Heart right ventricle (tissue), 16 donors: ENCODE measurements at regions not wholly inside any gene's neighbourhood (a gene's known extent, or its start where the extent isn't known, plus 50 kb on each side); places are given as distances from the start of the nearest gene placed in this dataset.

Experiments
- ATAC-seq, 8 donors: fragments of 200-7000 bp; cut with Tn5 transposase; one replicate each; pipeline ENCODE4 v1.9.1; 2020; ENCODE audit warnings: mild to moderate bottlenecking in 8 of 8, moderate library complexity in 8 of 8, moderate number of reproducible peaks in 1 of 8
- DNase-seq, 2 donors: peaks; one replicate each; pipeline ENCODE4 v3.0.0-alpha.2; 2020
- H3K27ac ChIP-seq, 10 donors: fragments of 200-600 bp; sonication (generic) in 2 of 10; one replicate each; pipeline versions ENCODE4 v1.5.0 to v1.8.0; 2020 to 2022; ENCODE audit warnings: mild to moderate bottlenecking in 3 of 10
- H3K27me3 ChIP-seq, 7 donors: fragments of 200-600 bp; one replicate each; pipeline ENCODE4 v1.8.0; 2021 to 2022; ENCODE audit warnings: mild to moderate bottlenecking in 2 of 7
- H3K36me3 ChIP-seq, 9 donors: fragments of 200-600 bp; sonication (generic) in 1 of 9; one replicate each; pipeline versions ENCODE4 v1.5.0 to v1.8.0; 2020 to 2022; ENCODE audit warnings: mild to moderate bottlenecking in 2 of 9
- H3K4me1 ChIP-seq, 9 donors: fragments of 200-600 bp; sonication (generic) in 1 of 9; one replicate each; pipeline versions ENCODE4 v1.5.0 to v1.8.0; 2020 to 2022; ENCODE audit warnings: mild to moderate bottlenecking in 4 of 9
- H3K4me3 ChIP-seq, 10 donors: fragments of 200-600 bp; sonication (generic) in 2 of 10; one replicate each; pipeline versions ENCODE4 v1.5.0 to v1.8.0; 2020 to 2022; ENCODE audit warnings: mild to moderate bottlenecking in 7 of 10, moderate library complexity in 2 of 10
- H3K9me3 ChIP-seq, 11 donors: fragments of 200-600 bp in 10 of 11; sonication (generic) in 2 of 11; one replicate each; pipeline versions ENCODE4 v1.5.0 to v1.8.0; 2013 to 2022; ENCODE audit warnings: mild to moderate bottlenecking in 2 of 11, control low read depth in 1 of 11, moderate library complexity in 1 of 11
- WGBS, 2 donors: extraction: QIAGEN DNeasy Blood & Tissue Kit; methylation state at CpG; one replicate each; pipeline ENCODE4 v1.1.7; 2013; ENCODE audit warnings: inconsistent platforms in 1 of 2; 5-methylcytosine and 5-hydroxymethylcytosine counted together
- intact Hi-C, 10 donors: fragments of 100-400 bp; cut with DNase I; formaldehyde crosslinking; loops; one replicate each; pipeline versions ENCODE4 v1.11.1 to v1.14.2; 2022
- TF ChIP-seq, protein P1 (sequence below), 9 donors: fragments of 200-600 bp; sonication (generic) in 2 of 9; IDR thresholded peaks; one replicate each; pipeline versions ENCODE4 v1.5.0 to v1.8.0; 2021 to 2022; ENCODE audit warnings: antibody characterized with exemption in 9 of 9, mild to moderate bottlenecking in 5 of 9, moderate library complexity in 1 of 9
- donor health status: Arrhythmogenic right ventricular cardiomyopathy.
- donor health status: ischemic (EF 13 %, LVEDD 7.1; RV severe dilation, severe dysfunction).
- donor health status: healthy with polysubstance abuse.
- donor health status: DM: no; HTN: yes; CAD: no.
- donor health status: DM: no; HTN: no; CAD: no.
- donor health status: ischemic (EF 25% LVEDD 6.9; RV normal size, moderate dysfunction).
- donor health status: ischemic (EF 25% LVEDD 5.7; RV mildly dilated, moderate dysfunction).
- donor health status: healthy.
- donor health status: DM: yes; HTN: yes; CAD: no.
- donor health status: Ischemic cardiomyopathy.
- donor health status: ischemic (EF 35%, LVEDD 5.7; RV mildly dilated, moderate dysfunction).
- donor health status: nonischemic (EF 11% LVEDD 7.7; RV severe dilation, severe dysfunction).
- donor health status: DM: yes; HTN: yes; CAD: no.
- donor health status: PGD.
- donor health status: ischemic (EF 29% LVEDD 5.4; RV normal size, mild dysfunction).
- donor health status: nonischemic (EF 23%, LVEDD 6.1; RV moderate dilation, normal function).

DNA sequence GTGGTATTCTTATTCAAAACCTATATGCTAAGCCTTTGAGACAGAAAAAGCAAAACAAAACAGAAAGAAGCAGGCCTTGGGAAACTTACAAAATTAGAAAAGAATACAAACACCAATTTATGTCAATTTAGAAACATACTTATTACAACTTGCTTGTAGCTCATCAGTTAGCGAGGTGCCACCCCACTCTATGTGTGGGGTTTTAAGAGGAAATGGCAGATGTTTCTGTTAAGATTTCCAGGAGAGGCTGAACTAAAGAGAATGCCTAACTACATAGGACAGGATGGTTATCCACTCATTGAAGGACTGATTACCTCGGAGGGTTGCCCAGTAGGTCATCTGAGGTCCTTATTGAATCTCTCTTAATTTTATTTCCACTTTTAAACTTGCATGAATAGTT, 302.0 kb downstream of the ETS1 start:
- no peak overlapping the region for H3K4me3 ChIP-seq
- no peak overlapping the region for H3K27ac ChIP-seq
- H3K27me3 ChIP-seq: no peaks in the 10 kb centered on the region
- DNase-seq: no peak
- WGBS, 2 donors: 75 to 90% methylated on average over 2 of the region's 2 CpGs
- no peak for ATAC-seq
- H3K4me1 ChIP-seq: peaks cover 0 to 8% (median 3%) of the 10 kb centered on the region in 9 donors
- H3K9me3 ChIP-seq: no peaks in the 10 kb centered on the region
- TF ChIP-seq, protein P1, sequence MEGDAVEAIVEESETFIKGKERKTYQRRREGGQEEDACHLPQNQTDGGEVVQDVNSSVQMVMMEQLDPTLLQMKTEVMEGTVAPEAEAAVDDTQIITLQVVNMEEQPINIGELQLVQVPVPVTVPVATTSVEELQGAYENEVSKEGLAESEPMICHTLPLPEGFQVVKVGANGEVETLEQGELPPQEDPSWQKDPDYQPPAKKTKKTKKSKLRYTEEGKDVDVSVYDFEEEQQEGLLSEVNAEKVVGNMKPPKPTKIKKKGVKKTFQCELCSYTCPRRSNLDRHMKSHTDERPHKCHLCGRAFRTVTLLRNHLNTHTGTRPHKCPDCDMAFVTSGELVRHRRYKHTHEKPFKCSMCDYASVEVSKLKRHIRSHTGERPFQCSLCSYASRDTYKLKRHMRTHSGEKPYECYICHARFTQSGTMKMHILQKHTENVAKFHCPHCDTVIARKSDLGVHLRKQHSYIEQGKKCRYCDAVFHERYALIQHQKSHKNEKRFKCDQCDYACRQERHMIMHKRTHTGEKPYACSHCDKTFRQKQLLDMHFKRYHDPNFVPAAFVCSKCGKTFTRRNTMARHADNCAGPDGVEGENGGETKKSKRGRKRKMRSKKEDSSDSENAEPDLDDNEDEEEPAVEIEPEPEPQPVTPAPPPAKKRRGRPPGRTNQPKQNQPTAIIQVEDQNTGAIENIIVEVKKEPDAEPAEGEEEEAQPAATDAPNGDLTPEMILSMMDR (IDR thresholded peaks at IDR 0.05): no peak
- intact Hi-C loops: loop anchor here in 9 of 10 donors (5.0 to 10.0 kb wide), 8 partner anchors 91 to 549 kb away; no protein-coding TSS in a partner anchor
- no peaks in the 10 kb centered on the region for H3K36me3 ChIP-seq

DNA sequence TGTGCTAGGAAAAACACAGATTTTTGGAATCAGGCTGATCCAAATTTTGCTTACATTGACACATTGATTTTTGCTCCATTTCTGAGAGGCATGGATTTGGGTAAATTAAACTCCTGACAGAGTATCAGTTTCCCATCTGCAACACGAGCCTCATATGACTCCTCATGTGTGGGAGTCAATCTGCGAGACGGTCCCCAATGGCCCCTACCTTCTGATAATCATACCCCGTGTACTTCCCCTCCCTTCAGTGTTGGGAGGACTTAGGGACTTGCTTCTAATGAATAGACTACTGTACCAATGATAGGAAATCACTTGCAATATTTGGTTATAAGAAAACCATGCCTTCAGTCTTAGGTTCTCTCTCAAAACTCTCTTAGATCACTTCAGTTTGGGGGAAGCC, 302.7 kb downstream of the ETS1 start:
- TF ChIP-seq, protein P1 (IDR thresholded peaks at IDR 0.05): no peak
- Histone ChIP-seq H3K36me3 (no peaks in the 10 kb centered on the region), H3K27me3 (no peaks in the 10 kb centered on the region), H3K4me1 (peaks cover 0 to 2% (median 0%) of the 10 kb centered on the region in 9 donors), H3K9me3 (no peaks in the 10 kb centered on the region), H3K27ac (no peak overlapping the region), H3K4me3 (no peak overlapping the region)
- DNase-seq: no peak
- ATAC-seq: no peak
- intact Hi-C loops: loop anchor here in 9 of 10 donors (5.0 to 10.0 kb wide), 8 partner anchors 90 to 550 kb away; no protein-coding TSS in a partner anchor
- 82 to 83% methylated on average over 4 of the region's 4 CpGs for WGBS, 2 donors

DNA sequence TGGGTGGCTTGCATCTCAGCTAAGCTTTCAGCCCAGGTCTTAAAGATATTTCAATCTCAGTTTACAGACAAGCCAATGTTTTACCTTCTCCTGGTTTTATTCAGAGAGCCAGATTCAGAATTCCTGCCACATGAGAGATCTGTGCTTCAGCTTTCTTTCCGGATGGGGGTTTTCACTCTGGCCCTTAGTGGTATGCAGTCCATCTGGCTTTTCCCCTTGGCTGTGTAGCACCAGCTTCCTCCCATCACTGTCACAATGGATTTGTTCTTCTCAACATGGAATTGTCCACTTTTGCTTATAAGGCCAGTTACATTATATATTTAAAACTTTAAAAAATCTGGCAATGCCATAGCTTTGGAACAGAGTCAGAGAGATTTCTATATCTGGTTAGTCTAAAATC, 303.9 kb downstream of the ETS1 start:
- WGBS, 2 donors: 59 to 65% methylated on average over 1 of the region's 1 CpG
- H3K9me3 ChIP-seq: no peaks in the 10 kb centered on the region
- H3K36me3 ChIP-seq: no peaks in the 10 kb centered on the region
- no peak for ATAC-seq
- no peak overlapping the region for H3K4me3 ChIP-seq
- H3K27ac ChIP-seq: no peak overlapping the region
- no peak for DNase-seq
- H3K4me1 ChIP-seq: no peaks in the 10 kb centered on the region
- TF ChIP-seq, protein P1 (IDR thresholded peaks at IDR 0.05): no peak
- intact Hi-C loops: loop anchor here in 6 of 10 donors (5.0 to 10.0 kb wide), 6 partner anchors 89 to 551 kb away; no protein-coding TSS in a partner anchor
- H3K27me3 ChIP-seq: no peaks in the 10 kb centered on the region

DNA sequence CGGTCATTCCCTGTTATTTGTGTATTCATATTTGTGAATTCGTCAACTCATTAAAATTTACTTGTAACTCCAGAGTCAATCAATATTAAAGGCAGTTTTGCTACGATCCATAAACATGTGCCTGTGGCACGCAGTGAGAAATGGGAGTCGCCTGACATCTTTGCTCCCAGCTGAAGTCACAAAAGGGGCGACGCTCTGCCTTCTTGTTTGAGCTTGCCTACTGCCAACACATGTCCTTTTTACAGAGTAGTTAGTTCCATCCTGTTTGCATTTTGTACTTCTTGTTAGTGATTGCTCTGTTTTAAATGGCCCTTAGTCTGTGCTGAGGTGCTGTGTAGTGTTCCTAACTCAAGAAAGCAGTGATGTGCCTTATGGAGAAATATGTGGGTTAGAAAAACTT, 305.3 kb downstream of the ETS1 start:
- Histone ChIP-seq H3K27ac (no peak overlapping the region), H3K27me3 (no peaks in the 10 kb centered on the region), H3K4me1 (no peaks in the 10 kb centered on the region), H3K36me3 (no peaks in the 10 kb centered on the region), H3K9me3 (no peaks in the 10 kb centered on the region), H3K4me3 (no peak overlapping the region)
- intact Hi-C loops: loop anchor here in 6 of 10 donors (5.0 to 10.0 kb wide), 6 partner anchors 87 to 553 kb away; no protein-coding TSS in a partner anchor
- 98% methylated on average over 7 of the region's 7 CpGs for WGBS, 2 donors
- ATAC-seq (no peak), DNase-seq (no peak)
- TF ChIP-seq, protein P1 (IDR thresholded peaks at IDR 0.05): no peak
